Fibroblast of the aortic adventitia (primary cell): ENCODE measurements at regions not wholly inside any gene's neighbourhood (a gene's known extent, or its start where the extent isn't known, plus 50 kb on each side); places are given as distances from the start of the nearest gene placed in this dataset.
A peak's percentile ranks its signal among the peaks of the same experiment; 100 is the strongest.

Experiments
- DNase-seq: peaks from one replicate; pipeline ENCODE4 v3.0.0-alpha.2; 2010; ENCODE audit warnings: low read depth
- H3K4me3 ChIP-seq: 2 replicates; pipeline ENCODE4 v1.5.1; 2011; ENCODE audit warnings: low read depth, mild to moderate bottlenecking, control low read depth, low read length, moderate library complexity
- TF ChIP-seq, protein P1 (sequence below): IDR thresholded peaks from 2 replicates; pipeline ENCODE4 v1.5.1; 2011; ENCODE audit warnings: mild to moderate bottlenecking, low read length, control low read depth, inconsistent platforms; ENCODE audit not compliant: insufficient read depth

DNA sequence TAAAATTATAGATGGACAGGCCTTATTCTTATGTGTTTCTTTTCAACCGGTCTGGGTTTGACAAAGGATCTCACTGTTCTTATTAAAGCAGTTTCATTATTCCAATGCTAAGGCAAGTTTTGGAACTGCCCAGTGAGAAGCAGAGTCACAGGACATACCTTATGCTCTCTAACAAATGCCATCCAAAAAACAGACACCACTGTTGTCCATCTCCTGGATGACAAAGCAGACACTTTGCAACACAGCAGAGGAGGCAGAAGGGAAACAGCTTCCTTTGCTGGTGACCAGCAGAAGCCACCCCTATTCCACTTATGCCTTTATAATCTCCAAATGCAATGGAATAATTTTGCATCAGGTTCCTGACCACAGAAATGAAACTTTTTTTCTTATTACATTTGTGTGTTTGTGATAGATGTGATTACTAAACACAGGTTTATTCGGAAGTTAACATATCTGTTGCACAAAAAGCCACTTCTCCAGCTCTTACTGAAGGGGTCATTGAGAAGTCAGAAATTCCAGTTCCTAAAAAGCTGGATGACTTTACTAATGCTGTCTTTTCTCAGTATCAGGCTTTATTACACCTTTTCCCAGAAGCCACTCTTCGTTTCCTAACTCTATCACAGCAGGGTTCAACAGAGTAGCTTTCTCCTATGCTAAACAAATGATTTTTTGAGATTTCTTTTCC is 115.6 kb downstream of the BTG1 start:
- no peak overlapping the region for H3K4me3 ChIP-seq
- no peak for DNase-seq
- TF ChIP-seq, protein P1, sequence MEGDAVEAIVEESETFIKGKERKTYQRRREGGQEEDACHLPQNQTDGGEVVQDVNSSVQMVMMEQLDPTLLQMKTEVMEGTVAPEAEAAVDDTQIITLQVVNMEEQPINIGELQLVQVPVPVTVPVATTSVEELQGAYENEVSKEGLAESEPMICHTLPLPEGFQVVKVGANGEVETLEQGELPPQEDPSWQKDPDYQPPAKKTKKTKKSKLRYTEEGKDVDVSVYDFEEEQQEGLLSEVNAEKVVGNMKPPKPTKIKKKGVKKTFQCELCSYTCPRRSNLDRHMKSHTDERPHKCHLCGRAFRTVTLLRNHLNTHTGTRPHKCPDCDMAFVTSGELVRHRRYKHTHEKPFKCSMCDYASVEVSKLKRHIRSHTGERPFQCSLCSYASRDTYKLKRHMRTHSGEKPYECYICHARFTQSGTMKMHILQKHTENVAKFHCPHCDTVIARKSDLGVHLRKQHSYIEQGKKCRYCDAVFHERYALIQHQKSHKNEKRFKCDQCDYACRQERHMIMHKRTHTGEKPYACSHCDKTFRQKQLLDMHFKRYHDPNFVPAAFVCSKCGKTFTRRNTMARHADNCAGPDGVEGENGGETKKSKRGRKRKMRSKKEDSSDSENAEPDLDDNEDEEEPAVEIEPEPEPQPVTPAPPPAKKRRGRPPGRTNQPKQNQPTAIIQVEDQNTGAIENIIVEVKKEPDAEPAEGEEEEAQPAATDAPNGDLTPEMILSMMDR, result no peak

DNA sequence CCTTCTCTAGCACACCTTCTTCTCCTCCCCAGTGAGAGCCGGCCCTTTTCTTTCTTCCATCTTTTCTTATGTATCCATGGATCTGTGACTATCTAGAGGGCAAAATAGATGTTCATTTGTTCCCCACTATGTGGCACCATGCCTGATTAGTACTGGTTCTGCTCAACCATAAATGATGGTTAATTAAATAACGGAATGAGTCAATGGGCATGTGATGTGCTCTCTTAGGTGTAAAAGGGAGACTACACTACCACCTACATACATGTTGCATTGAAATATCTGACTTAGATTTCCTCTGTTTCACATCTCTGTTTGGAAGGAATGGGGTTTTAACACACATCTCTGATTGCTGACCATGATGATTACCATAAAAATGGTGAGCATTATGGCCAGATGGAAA is 116.5 kb downstream of the BTG1 start:
- TF ChIP-seq, protein P1, result no peak
- H3K4me3 ChIP-seq, result no peak overlapping the region
- no peak for DNase-seq

DNA sequence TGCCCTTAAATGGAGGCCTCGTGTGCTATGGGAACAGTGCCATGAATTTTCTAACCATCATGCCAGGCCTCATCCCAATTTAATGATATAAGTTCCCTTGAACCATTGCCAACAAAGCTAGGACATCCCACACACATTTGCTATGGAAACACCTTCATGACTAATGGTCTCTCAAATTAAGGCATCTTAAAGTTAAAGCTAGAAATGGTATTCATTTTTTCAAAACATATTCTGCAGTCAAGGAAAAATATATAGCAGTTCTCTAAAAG is 117.3 kb downstream of the BTG1 start:
- TF ChIP-seq, protein P1, result no peak
- DNase-seq, result peak; percentile 68
- no peak overlapping the region for H3K4me3 ChIP-seq

DNA sequence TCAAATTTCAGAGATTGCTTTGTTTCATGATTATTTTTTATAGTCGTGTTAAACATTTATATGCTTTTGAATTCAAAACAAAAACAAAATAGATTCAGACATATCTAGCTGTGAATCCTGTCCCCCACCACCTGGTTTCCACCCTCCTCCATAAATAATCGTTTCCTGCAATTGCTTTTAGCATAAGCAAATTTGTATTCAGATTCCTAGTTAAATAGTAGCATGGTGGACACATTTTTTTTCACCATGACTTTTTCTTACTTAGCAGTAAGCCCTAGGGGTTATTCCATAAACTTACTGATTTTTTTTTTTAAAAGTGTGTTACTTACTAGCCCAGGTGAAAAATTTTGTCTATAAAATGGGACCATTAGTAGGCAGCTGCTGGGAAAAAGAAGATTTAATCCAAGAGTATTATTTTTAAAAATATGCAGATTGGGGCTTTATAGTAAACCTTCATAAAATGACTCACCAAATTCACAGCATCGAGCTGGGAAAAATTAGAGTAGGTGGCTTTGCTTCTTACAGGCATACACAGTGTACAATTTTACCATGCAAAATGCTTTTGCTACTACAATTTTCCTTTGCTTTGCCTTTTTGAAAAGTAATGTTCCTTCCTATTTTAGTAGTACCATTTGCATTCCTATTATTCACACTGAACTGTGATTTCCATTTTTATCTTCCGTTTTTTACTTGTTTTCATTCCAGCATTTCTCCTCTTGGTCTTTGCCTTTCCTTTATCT is 117.8 kb downstream of the BTG1 start:
- no peak for DNase-seq
- H3K4me3 ChIP-seq, result no peak overlapping the region
- TF ChIP-seq, protein P1, result no peak

DNA sequence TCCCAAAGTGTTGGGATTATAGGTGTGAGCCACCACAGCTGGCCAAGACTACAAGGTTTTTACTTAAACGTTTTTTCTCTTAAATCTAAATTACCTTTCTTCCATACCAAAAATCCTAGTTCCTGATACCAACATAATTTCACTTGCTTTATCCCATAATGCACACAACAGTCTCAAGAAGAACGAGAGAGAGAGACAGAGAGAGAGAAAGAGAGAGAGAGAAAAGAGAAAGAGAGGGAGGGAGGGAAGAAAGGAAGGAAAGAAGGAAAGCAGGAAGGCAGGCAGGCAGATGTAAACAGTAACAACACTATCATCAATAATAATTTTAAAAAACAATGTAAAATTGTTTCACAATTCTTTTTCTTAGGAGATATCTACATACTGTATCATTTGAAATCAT is 118.4 kb downstream of the BTG1 start:
- TF ChIP-seq, protein P1, result no peak
- no peak for DNase-seq
- no peak overlapping the region for H3K4me3 ChIP-seq

DNA sequence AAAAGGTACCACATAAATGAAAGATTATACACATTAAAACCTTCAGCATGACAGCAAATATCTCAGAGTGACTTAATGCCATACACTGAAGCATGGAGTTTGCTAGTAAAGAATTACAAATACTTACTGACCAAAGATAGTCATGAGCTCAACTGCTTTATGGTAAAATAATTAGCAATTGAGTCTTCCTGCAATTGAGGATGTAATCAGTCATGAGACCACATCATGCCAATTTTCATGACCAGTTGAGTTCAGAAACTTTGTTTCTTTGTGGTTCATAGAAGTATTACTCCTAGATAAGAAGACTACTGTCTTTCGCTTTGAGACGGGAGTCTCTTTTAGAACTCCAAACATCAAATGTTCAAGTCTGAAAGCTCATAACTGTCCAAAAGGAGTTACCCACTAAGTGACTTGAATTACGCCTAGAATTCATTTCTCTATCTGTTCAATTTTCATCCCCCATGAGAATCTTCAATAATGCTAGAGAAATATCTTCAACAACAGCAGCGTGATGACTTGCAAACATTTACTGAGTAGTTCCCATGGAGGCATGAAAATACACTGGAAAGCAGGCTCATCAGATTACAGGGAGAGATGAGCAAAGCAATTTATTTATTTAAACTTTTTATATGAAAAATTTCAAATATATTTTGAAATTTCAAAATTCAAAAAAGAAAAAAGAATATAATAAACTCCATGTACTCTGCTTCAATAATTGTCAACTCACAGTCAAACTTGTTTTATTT is 120.0 kb downstream of the BTG1 start:
- TF ChIP-seq, protein P1, result no peak
- no peak for DNase-seq
- H3K4me3 ChIP-seq, result no peak overlapping the region
